Neuron (in vitro differentiated cells): ENCODE measurements at regions not wholly inside any gene's neighbourhood (a gene's known extent, or its start where the extent isn't known, plus 50 kb on each side); places are given as distances from the start of the nearest gene placed in this dataset.

Source experiments
- H2AFZ ChIP-seq: one replicate; pipeline ENCODE4 v1.6.1; 2013; ENCODE audit warnings: low read depth, mild to moderate bottlenecking, inconsistent platforms, low read length, moderate library complexity
- H3K27me3 ChIP-seq: one replicate; pipeline ENCODE4 v1.6.1; 2013; ENCODE audit warnings: low read length; ENCODE audit not compliant: insufficient read depth
- H3K36me3 ChIP-seq: one replicate; pipeline ENCODE4 v1.6.1; 2013; ENCODE audit warnings: low read length; ENCODE audit not compliant: insufficient read depth
- H3K4me1 ChIP-seq: one replicate; pipeline ENCODE4 v1.6.1; 2013; ENCODE audit warnings: low read length; ENCODE audit not compliant: insufficient read depth
- H3K4me3 ChIP-seq: 2 replicates; pipeline ENCODE4 v1.5.1; 2013; ENCODE audit warnings: mild to moderate bottlenecking, low read length, moderate library complexity
- H3K9me3 ChIP-seq: one replicate; pipeline ENCODE4 v1.6.1; 2013; ENCODE audit warnings: low read length

- no peaks in the 10 kb centered on the region for H3K27me3 ChIP-seq
- H2AFZ ChIP-seq: no peak overlapping the region
- no peak overlapping the region for H3K4me3 ChIP-seq
- no peaks in the 10 kb centered on the region for H3K9me3 ChIP-seq
- no peaks in the 10 kb centered on the region for H3K4me1 ChIP-seq
- H3K36me3 ChIP-seq: no peaks in the 10 kb centered on the region
Measured at GRCh38 chr18:11411048-11411447, 198.3 kb upstream of the SLC35G4 start.

DNA sequence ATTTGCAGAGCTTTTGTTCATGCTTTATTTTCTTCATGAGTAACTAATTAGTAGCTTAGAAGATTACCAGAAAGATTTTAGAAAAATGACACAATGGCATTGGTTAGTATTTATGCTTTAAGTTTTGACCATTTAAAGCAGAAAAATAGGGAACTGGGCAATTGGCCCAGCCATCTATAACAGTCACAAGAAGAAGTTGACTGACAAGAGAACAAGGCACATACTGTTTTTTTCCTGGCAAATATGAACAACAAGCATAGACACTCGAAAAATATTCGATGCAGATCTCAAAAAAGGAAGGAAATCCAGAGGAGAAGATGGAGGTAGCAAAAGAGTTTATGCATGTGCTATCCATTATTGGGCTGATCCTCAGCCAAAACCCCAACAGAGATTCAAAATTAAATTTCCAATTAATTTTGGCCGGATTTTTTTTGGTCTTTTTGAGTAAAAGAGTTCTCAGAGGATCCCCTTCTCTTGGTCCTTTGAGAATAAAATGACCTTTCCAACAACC is 200.8 kb upstream of the SLC35G4 start:
- Histone ChIP-seq H3K9me3 (no peaks in the 10 kb centered on the region), H3K36me3 (no peaks in the 10 kb centered on the region), H3K27me3 (no peaks in the 10 kb centered on the region), H3K4me3 (no peak overlapping the region), H3K4me1 (no peaks in the 10 kb centered on the region), H2AFZ (no peak overlapping the region)

GRCh38 chr18:11407940-11408339 is 201.5 kb upstream of the SLC35G4 start:
- Histone ChIP-seq H3K27me3 (no peaks in the 10 kb centered on the region), H3K9me3 (no peaks in the 10 kb centered on the region), H2AFZ (no peak overlapping the region), H3K36me3 (no peaks in the 10 kb centered on the region), H3K4me3 (no peak overlapping the region), H3K4me1 (no peaks in the 10 kb centered on the region)

GRCh38 chr18:11405804-11406203 is 203.6 kb upstream of the SLC35G4 start:
- H2AFZ ChIP-seq: no peak overlapping the region
- no peak overlapping the region for H3K4me3 ChIP-seq
- H3K9me3 ChIP-seq: no peaks in the 10 kb centered on the region
- H3K27me3 ChIP-seq: no peaks in the 10 kb centered on the region
- no peaks in the 10 kb centered on the region for H3K36me3 ChIP-seq
- no peaks in the 10 kb centered on the region for H3K4me1 ChIP-seq

DNA sequence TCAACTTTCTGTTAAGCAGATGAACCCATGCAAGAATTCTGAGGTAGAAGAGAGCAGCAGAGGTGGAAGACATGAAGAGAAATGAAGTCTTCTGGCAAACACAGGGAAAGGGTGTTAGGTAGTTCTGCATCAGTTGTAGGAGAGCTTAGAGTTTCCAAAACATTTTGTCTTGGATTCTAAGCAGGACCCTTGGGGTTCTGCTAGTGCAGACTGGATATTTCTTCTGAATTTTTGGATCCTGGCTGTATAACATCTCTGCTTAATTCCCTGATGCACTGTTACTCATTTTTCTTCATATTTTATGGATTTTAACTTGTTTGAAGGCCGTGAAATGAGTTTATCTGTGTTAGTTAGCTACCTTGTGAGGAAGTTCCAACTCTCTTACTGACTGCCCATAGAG is 208.7 kb upstream of the SLC35G4 start:
- Histone ChIP-seq H3K36me3 (no peaks in the 10 kb centered on the region), H3K4me1 (no peaks in the 10 kb centered on the region), H3K4me3 (no peak overlapping the region), H3K9me3 (no peaks in the 10 kb centered on the region), H2AFZ (no peak overlapping the region), H3K27me3 (no peaks in the 10 kb centered on the region)

- Histone ChIP-seq H3K36me3 (no peaks in the 10 kb centered on the region), H2AFZ (no peak overlapping the region), H3K9me3 (no peaks in the 10 kb centered on the region), H3K27me3 (no peaks in the 10 kb centered on the region), H3K4me3 (no peak overlapping the region), H3K4me1 (no peaks in the 10 kb centered on the region)
Measured at GRCh38 chr18:11398625-11399024, 210.8 kb upstream of the SLC35G4 start.

GRCh38 chr18:11392980-11393885 is 216.2 kb upstream of the SLC35G4 start:
- no peaks in the 10 kb centered on the region for H3K9me3 ChIP-seq

GRCh38 chr18:11392292-11392691 is 217.1 kb upstream of the SLC35G4 start:
- no peaks in the 10 kb centered on the region for H3K4me1 ChIP-seq
- no peaks in the 10 kb centered on the region for H3K36me3 ChIP-seq
- H3K27me3 ChIP-seq: no peaks in the 10 kb centered on the region
- H3K4me3 ChIP-seq: no peak overlapping the region
- H2AFZ ChIP-seq: peak overlapping the region; percentile 17
- H3K9me3 ChIP-seq: no peaks in the 10 kb centered on the region

More at GRCh38 chr18:11392980-11393885, 216.2 kb upstream of the SLC35G4 start:
- Histone ChIP-seq H2AFZ (no peak overlapping the region), H3K4me3 (no peak overlapping the region), H3K27me3 (no peaks in the 10 kb centered on the region), H3K4me1 (no peaks in the 10 kb centered on the region), H3K36me3 (no peaks in the 10 kb centered on the region)

DNA sequence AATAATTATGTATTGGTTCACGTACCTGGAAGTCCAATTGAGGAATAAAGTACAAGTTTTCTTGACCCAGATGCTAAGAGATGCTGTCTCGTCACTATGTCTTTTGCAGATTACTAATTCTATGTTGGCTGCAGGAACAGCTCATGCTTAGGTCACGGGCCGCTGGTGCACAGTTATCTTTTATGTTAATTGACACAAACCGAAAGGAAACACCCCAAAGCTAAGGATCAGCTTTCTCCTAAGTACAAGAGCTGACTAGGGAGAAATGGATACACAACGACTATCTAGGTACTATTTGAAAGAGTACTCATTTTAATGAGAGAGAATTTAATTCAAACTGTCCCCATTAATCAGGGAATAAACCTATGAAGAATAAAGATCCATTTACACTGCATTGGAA is 217.7 kb upstream of the SLC35G4 start:
- Histone ChIP-seq H2AFZ (no peak overlapping the region), H3K9me3 (no peaks in the 10 kb centered on the region), H3K27me3 (no peaks in the 10 kb centered on the region), H3K36me3 (no peaks in the 10 kb centered on the region), H3K4me3 (no peak overlapping the region), H3K4me1 (no peaks in the 10 kb centered on the region)

- Histone ChIP-seq H3K27me3 (no peaks in the 10 kb centered on the region), H2AFZ (no peak overlapping the region), H3K36me3 (no peaks in the 10 kb centered on the region), H3K4me1 (no peaks in the 10 kb centered on the region), H3K4me3 (no peak overlapping the region), H3K9me3 (no peaks in the 10 kb centered on the region)
Measured at GRCh38 chr18:11388755-11389680, 220.4 kb upstream of the SLC35G4 start.

GRCh38 chr18:11387880-11388279 is 221.5 kb upstream of the SLC35G4 start:
- Histone ChIP-seq H3K4me1 (no peaks in the 10 kb centered on the region), H3K9me3 (no peaks in the 10 kb centered on the region), H3K4me3 (no peak overlapping the region), H2AFZ (no peak overlapping the region), H3K27me3 (no peaks in the 10 kb centered on the region), H3K36me3 (no peaks in the 10 kb centered on the region)

GRCh38 chr18:11383381-11383780 is 226.0 kb upstream of the SLC35G4 start:
- H2AFZ ChIP-seq: no peak overlapping the region
- H3K4me1 ChIP-seq: no peaks in the 10 kb centered on the region
- no peaks in the 10 kb centered on the region for H3K9me3 ChIP-seq
- H3K27me3 ChIP-seq: no peaks in the 10 kb centered on the region
- no peak overlapping the region for H3K4me3 ChIP-seq
- H3K36me3 ChIP-seq: no peaks in the 10 kb centered on the region

DNA sequence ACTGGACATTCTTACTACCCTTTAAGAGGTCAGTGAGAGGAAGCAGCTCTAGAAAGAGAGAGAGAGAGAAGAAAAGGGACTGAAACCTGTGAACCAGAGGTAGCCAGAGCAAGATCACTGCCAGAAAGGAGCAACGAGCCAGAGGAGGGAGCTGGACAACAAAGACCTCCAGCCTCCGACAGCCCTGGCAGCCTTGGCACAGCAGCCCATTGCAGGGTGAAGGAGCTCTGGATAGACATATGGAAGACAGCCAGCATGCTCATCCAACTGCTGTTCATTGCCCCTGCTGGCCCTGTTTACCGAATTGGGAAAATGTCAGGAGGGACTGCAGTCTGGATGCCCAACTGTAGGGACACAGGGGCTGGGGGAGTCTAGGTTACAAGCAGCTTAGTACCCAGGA is 228.4 kb upstream of the SLC35G4 start:
- no peaks in the 10 kb centered on the region for H3K4me1 ChIP-seq

More for the DNA sequence above, 228.4 kb upstream of the SLC35G4 start:
- H2AFZ ChIP-seq: no peak overlapping the region
- no peak overlapping the region for H3K4me3 ChIP-seq
- no peaks in the 10 kb centered on the region for H3K36me3 ChIP-seq
- H3K9me3 ChIP-seq: no peaks in the 10 kb centered on the region
- no peaks in the 10 kb centered on the region for H3K27me3 ChIP-seq
